ENCODE measurements at regions not wholly inside any gene's neighbourhood (a gene's known extent, or its start where the extent isn't known, plus 50 kb on each side); places are given as distances from the start of the nearest gene placed in this dataset.

- Histone ChIP-seq H3K27ac (no peak overlapping the region), H3K9me3 (no peaks in the 10 kb centered on the region), H3K4me3 (no peak overlapping the region), H3K4me1 (no peaks in the 10 kb centered on the region), H3K27me3 (no peaks in the 10 kb centered on the region), H3K36me3 (no peaks in the 10 kb centered on the region)
- TF ChIP-seq POLR2A (IDR thresholded peaks at IDR 0.05) = no peak
- TF ChIP-seq, protein P1, sequence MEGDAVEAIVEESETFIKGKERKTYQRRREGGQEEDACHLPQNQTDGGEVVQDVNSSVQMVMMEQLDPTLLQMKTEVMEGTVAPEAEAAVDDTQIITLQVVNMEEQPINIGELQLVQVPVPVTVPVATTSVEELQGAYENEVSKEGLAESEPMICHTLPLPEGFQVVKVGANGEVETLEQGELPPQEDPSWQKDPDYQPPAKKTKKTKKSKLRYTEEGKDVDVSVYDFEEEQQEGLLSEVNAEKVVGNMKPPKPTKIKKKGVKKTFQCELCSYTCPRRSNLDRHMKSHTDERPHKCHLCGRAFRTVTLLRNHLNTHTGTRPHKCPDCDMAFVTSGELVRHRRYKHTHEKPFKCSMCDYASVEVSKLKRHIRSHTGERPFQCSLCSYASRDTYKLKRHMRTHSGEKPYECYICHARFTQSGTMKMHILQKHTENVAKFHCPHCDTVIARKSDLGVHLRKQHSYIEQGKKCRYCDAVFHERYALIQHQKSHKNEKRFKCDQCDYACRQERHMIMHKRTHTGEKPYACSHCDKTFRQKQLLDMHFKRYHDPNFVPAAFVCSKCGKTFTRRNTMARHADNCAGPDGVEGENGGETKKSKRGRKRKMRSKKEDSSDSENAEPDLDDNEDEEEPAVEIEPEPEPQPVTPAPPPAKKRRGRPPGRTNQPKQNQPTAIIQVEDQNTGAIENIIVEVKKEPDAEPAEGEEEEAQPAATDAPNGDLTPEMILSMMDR (IDR thresholded peaks at IDR 0.05) = no peak
- DNase-seq = peak in 1 of 3 donors; percentile 74
These were observed 51.1 kb upstream of the NHSL1 start for GRCh38 chr6:138550346-138550767.

- no peak overlapping the region for H3K4me3 ChIP-seq
- H3K36me3 ChIP-seq = no peaks in the 10 kb centered on the region
- no peak overlapping the region for H3K27ac ChIP-seq
- TF ChIP-seq, protein P1 (IDR thresholded peaks at IDR 0.05) = no peak
- no peak for TF ChIP-seq POLR2A (IDR thresholded peaks at IDR 0.05)
- H3K27me3 ChIP-seq = no peaks in the 10 kb centered on the region
- no peaks in the 10 kb centered on the region for H3K4me1 ChIP-seq
- no peak for DNase-seq
- no peaks in the 10 kb centered on the region for H3K9me3 ChIP-seq
These were observed 54.9 kb upstream of the NHSL1 start for GRCh38 chr6:138554146-138554545.

DNA sequence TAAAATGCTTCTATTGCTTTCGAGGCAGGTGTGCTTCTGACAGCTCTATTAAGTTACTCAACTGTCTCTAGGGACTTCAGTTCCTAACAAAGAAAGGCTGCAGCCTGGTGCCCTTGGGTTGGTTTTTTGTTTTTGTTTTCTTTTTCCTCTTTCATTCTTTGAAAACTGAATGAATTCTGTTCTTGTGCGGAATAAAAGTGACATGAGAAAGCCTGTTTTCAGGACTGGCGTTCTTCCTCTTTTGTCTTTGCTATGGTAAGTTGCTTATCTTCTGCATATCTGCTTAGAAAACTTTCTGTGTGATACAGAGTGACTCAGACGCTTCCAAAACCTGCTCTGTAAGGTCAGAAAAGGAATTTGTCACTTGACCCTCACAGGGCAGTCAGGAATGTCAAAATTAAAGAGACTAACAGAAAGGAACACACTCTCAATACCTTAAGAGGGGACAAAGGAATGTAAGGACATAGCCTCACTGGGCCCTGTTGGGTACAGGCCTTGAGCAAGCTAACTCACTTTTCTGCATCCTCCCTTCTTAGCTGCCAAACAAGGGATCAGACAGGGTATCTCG is 56.2 kb upstream of the NHSL1 start:
- no peak for TF ChIP-seq POLR2A (IDR thresholded peaks at IDR 0.05)
- TF ChIP-seq, protein P1 (IDR thresholded peaks at IDR 0.05) = no peak
- H3K27me3 ChIP-seq = no peaks in the 10 kb centered on the region
- H3K9me3 ChIP-seq = no peaks in the 10 kb centered on the region
- H3K27ac ChIP-seq = no peak overlapping the region
- no peaks in the 10 kb centered on the region for H3K4me1 ChIP-seq
- H3K36me3 ChIP-seq = no peaks in the 10 kb centered on the region
- DNase-seq = no peak
- no peak overlapping the region for H3K4me3 ChIP-seq

GRCh38 chr6:138557147-138557546 is 57.9 kb upstream of the NHSL1 start:
- Histone ChIP-seq H3K9me3 (no peaks in the 10 kb centered on the region), H3K4me1 (no peaks in the 10 kb centered on the region), H3K36me3 (no peaks in the 10 kb centered on the region), H3K27ac (no peak overlapping the region), H3K4me3 (no peak overlapping the region), H3K27me3 (no peaks in the 10 kb centered on the region)
- TF ChIP-seq POLR2A (IDR thresholded peaks at IDR 0.05) = no peak
- TF ChIP-seq, protein P1 (IDR thresholded peaks at IDR 0.05) = no peak
- no peak for DNase-seq

DNA sequence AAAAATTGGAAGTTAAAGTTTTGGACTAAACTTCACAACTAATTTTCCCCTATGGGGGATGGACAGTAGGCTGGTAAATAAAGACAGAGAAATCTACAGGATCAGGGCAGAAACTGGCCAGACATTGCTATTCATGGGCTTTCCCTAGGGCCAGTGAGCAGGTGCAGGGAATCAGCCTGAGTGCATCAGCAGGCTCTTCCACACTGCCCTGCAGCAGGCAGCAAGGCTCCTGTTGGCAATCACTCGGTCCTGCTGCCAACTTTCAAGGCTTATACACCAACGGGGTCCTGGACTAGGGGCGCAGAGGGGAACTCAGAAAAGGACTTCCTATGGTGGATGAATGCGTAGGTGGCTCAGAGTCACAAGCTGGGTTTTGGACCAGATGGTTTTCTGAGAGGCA is 59.8 kb upstream of the NHSL1 start:
- DNase-seq = no peak
- Histone ChIP-seq H3K4me3 (no peak overlapping the region), H3K27ac (no peak overlapping the region)

More for the DNA sequence above, 59.8 kb upstream of the NHSL1 start:
- no peaks in the 10 kb centered on the region for H3K27me3 ChIP-seq
- H3K36me3 ChIP-seq = no peaks in the 10 kb centered on the region
- no peaks in the 10 kb centered on the region for H3K4me1 ChIP-seq
- no peaks in the 10 kb centered on the region for H3K9me3 ChIP-seq
- no peak for TF ChIP-seq POLR2A (IDR thresholded peaks at IDR 0.05)
- TF ChIP-seq, protein P1 (IDR thresholded peaks at IDR 0.05) = no peak
